GM23248 (cell line): ENCODE measurements at regions not wholly inside any gene's neighbourhood (a gene's known extent, or its start where the extent isn't known, plus 50 kb on each side); places are given as distances from the start of the nearest gene placed in this dataset.

Experiments
- EZH2 ChIP-seq: fragments of 200-600 bp; sonication (generic); IDR thresholded peaks from 2 replicates; pipeline ENCODE4 v1.6.1; 2018; ENCODE audit warnings: antibody characterized with exemption, mild to moderate bottlenecking; ENCODE audit not compliant: insufficient read depth, poor library complexity, severe bottlenecking
- EZH2phosphoT487 ChIP-seq: fragments of 200-600 bp; sonication (generic); IDR thresholded peaks from 2 replicates; pipeline ENCODE4 v1.6.1; 2018; ENCODE audit warnings: antibody characterized with exemption, moderate library complexity, mild to moderate bottlenecking, low read depth; ENCODE audit not compliant: insufficient read depth

- TF ChIP-seq EZH2 (no peak), EZH2phosphoT487 (no peak)
These were observed 247.9 kb downstream of the HNRNPD start for GRCh38 chr4:82125787-82126297.
